ENCODE measurements at regions not wholly inside any gene's neighbourhood (a gene's known extent, or its start where the extent isn't known, plus 50 kb on each side); places are given as distances from the start of the nearest gene placed in this dataset.

DNA sequence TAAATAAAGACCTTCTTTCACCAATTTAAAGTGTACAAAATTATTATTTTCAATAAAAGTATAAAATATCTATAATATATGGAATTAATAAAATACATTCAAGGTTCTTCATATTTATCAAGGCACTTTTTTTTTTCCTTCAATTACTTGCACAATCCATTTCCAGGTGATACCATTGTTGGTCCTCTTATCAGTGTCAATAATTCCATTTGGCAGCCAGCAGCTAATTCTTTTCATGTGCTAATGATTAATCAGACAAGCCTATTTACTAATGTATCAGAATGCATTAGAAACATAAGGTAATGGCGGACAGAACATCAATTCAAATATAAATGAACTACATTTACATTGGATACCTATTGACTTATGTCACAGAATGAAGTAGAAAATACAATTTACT lies 622.2 kb downstream of the TOX3 start (continued):
- TF ChIP-seq, protein P1, sequence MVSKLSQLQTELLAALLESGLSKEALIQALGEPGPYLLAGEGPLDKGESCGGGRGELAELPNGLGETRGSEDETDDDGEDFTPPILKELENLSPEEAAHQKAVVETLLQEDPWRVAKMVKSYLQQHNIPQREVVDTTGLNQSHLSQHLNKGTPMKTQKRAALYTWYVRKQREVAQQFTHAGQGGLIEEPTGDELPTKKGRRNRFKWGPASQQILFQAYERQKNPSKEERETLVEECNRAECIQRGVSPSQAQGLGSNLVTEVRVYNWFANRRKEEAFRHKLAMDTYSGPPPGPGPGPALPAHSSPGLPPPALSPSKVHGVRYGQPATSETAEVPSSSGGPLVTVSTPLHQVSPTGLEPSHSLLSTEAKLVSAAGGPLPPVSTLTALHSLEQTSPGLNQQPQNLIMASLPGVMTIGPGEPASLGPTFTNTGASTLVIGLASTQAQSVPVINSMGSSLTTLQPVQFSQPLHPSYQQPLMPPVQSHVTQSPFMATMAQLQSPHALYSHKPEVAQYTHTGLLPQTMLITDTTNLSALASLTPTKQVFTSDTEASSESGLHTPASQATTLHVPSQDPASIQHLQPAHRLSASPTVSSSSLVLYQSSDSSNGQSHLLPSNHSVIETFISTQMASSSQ (IDR thresholded peaks at IDR 0.05; ENCODE audit: low read depth): peak; percentile 17; the same call in 1 of the 2 replicates
- TF ChIP-seq, protein P1 (CRISPR knock-in tag; IDR thresholded peaks at IDR 0.05; ENCODE audit: borderline replicate concordance): no peak
- no peak for TF ChIP-seq FOXM1 (CRISPR knock-in tag; IDR thresholded peaks at IDR 0.05)

DNA sequence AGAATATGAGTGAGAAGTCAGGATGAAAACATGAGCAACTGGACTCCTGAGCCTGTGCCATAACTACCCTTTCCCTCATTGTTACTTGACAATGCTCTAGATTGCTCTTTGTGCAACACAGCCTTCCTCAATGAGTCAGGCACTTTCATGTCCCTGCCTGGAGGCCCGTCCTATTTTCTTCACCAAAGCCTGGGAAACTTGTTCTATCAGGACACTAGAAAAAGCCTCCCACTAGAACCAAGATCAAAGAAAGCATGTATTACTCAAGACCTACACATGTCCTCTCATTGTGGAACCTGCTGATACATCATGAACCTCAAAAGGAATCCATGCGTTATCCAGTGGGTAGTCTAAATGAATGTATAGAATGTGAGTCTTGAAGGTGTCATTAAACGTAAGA lies 624.5 kb downstream of the TOX3 start:
- ChIA-PET POLR2A (no interaction called here), CTCF (ENCODE audit: low intra/inter-chr PET ratio, low total read pairs) (no interaction called here)
- FAIRE-seq: no peak
- H3K9ac ChIP-seq (ENCODE audit: insufficient read depth, low read depth, low read length): no peak overlapping the region
- no peaks in the 10 kb centered on the region for H3K4me1 ChIP-seq (ENCODE audit: insufficient read depth, low read length)
- WGBS (ENCODE audit: low lambda C conversion rate): 35% methylated on average over 3 of the region's 3 CpGs
- H2AFZ ChIP-seq (ENCODE audit: low read length): no peak overlapping the region
- DNase-seq (ENCODE audit: low spot score): no peak
- BruUV-seq (replicated peaks): no TSS peak
- no peaks in the 10 kb centered on the region for H3K9me3 ChIP-seq (ENCODE audit: low read length)
- intact Hi-C loops (cut with micrococcal nuclease; ENCODE audit: unreplicated experiment) (no loop called here), in situ Hi-C loops (cut with HindIII; ENCODE audit: extremely low pct_ligation_motif_present, low pct_unique_long_range_greater_than_20kb) (no loop called here)
- no peaks in the 10 kb centered on the region for H3K36me3 ChIP-seq (replicated peaks in 1 of 2; ENCODE audit: control insufficient read depth in 1 of 2, insufficient read depth in 2 of 2, low read length in 2 of 2)
- no peak for TF ChIP-seq ERF (CRISPR knock-in tag; IDR thresholded peaks at IDR 0.05)
- no peak for TF ChIP-seq ZNF138 (CRISPR knock-in tag; IDR thresholded peaks at IDR 0.05; ENCODE audit: low read depth)
- TF ChIP-seq ZNF598 (CRISPR knock-in tag; IDR thresholded peaks at IDR 0.05; ENCODE audit: borderline replicate concordance): no peak
- TF ChIP-seq KDM5B (CRISPR knock-in tag; IDR thresholded peaks at IDR 0.05; ENCODE audit: borderline replicate concordance): no peak
- no peak for TF ChIP-seq RARG (CRISPR knock-in tag; IDR thresholded peaks at IDR 0.05; ENCODE audit: low read depth)
- TF ChIP-seq, protein P2, sequence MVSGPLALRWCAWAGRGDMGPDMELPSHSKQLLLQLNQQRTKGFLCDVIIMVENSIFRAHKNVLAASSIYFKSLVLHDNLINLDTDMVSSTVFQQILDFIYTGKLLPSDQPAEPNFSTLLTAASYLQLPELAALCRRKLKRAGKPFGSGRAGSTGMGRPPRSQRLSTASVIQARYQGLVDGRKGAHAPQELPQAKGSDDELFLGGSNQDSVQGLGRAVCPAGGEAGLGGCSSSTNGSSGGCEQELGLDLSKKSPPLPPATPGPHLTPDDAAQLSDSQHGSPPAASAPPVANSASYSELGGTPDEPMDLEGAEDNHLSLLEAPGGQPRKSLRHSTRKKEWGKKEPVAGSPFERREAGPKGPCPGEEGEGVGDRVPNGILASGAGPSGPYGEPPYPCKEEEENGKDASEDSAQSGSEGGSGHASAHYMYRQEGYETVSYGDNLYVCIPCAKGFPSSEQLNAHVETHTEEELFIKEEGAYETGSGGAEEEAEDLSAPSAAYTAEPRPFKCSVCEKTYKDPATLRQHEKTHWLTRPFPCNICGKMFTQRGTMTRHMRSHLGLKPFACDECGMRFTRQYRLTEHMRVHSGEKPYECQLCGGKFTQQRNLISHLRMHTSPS (CRISPR knock-in tag; IDR thresholded peaks at IDR 0.05; ENCODE audit: low read depth): no peak
- TF ChIP-seq MATR3 (CRISPR knock-in tag; IDR thresholded peaks at IDR 0.05): no peak
- TF ChIP-seq DNMT1 (CRISPR knock-in tag; IDR thresholded peaks at IDR 0.05): no peak
- no peaks in the 10 kb centered on the region for H4K20me1 ChIP-seq (ENCODE audit: insufficient read depth, low read length)
- H3K27ac ChIP-seq (ENCODE audit: extremely low read length, insufficient read depth, low read length): no peak overlapping the region
- H3K79me2 ChIP-seq (ENCODE audit: insufficient read depth, low read length): no peaks in the 10 kb centered on the region
- no peak for ATAC-seq
- H3K4me2 ChIP-seq (ENCODE audit: low read depth, low read length): no peak overlapping the region
- H3K4me3 ChIP-seq (replicated peaks in 1 of 3; ENCODE audit: insufficient read depth in 1 of 3, low read depth in 2 of 3, low read length in 3 of 3): no peak overlapping the region
- H3K27me3 ChIP-seq (ENCODE audit: control insufficient read depth in 1 of 2, insufficient read depth in 2 of 2, low read length in 2 of 2): no peaks in the 10 kb centered on the region
